B cell (primary cell): ENCODE measurements at regions not wholly inside any gene's neighbourhood (a gene's known extent, or its start where the extent isn't known, plus 50 kb on each side); places are given as distances from the start of the nearest gene placed in this dataset.

ENCODE experiments used
- ATAC-seq: fragments of 200-7000 bp; cut with Tn5 transposase; one replicate; pipeline ENCODE4 v1.10.0; 2021; ENCODE audit warnings: low read depth, mild to moderate bottlenecking, moderate number of reproducible peaks, moderate library complexity
- CTCF ChIA-PET: fragments of 350-600 bp; sonication (Branson Sonifier 250); formaldehyde crosslinking; loops from one replicate; lab custom pipeline; 2021; ENCODE audit warnings: antibody characterized with exemption, inconsistent platforms; lab: Charles Lee
- POLR2A ChIA-PET: fragments of 350-600 bp; sonication (Branson Sonifier 250); formaldehyde crosslinking; loops from one replicate; lab custom pipeline; 2021; ENCODE audit warnings: antibody characterized with exemption; lab: Charles Lee
- DNase-seq: peaks from one replicate; pipeline ENCODE4 v3.0.0; 2013
- H2AFZ ChIP-seq: 2 replicates; pipeline ENCODE4 v1.6.1; 2012; ENCODE audit warnings: mild to moderate bottlenecking, low read depth, low read length; ENCODE audit not compliant: insufficient read depth, poor library complexity, severe bottlenecking
- H3K27ac ChIP-seq, 2 donors: 1 replicate in 1 of 2; 2 replicates in 1 of 2; pipeline ENCODE4 v1.5.1; 2012 to 2013; ENCODE audit warnings: low read length in 2 of 2, mild to moderate bottlenecking in 2 of 2, moderate library complexity in 1 of 2
- H3K27me3 ChIP-seq, 4 experiments: fragments of 200-600 bp in 1 of 4; sonication (generic) in 1 of 4; replicated peaks in 1 of 4; 1 replicate in 2 of 4; 2 replicates in 2 of 4; pipeline versions ENCODE4 v1.6.1 to v1.7.0; 2013 to 2016; ENCODE audit warnings: low read length in 3 of 4, mild to moderate bottlenecking in 2 of 4, mixed read lengths in 1 of 4, moderate library complexity in 1 of 4; ENCODE audit not compliant: insufficient read depth in 4 of 4, control insufficient read depth in 3 of 4; ENCODE audit errors: control extremely low read depth in 1 of 4
- H3K36me3 ChIP-seq, 2 experiments: replicated peaks in 1 of 2; 1 replicate in 1 of 2; 2 replicates in 1 of 2; pipeline versions ENCODE4 v1.6.1 to v1.7.1; 2013; ENCODE audit warnings: low read length in 1 of 2; ENCODE audit not compliant: insufficient read depth in 2 of 2, control insufficient read depth in 1 of 2; ENCODE audit errors: control extremely low read depth in 1 of 2, extremely low read depth in 1 of 2
- H3K4me1 ChIP-seq, 2 donors: fragments of 200-600 bp in 1 of 2; sonication (generic) in 1 of 2; 1 replicate in 1 of 2; 2 replicates in 1 of 2; pipeline versions ENCODE4 v1.5.1 to v1.6.1; 2013 to 2017; ENCODE audit warnings: low read length in 2 of 2; ENCODE audit not compliant: control insufficient read depth in 2 of 2, insufficient read depth in 2 of 2
- H3K4me2 ChIP-seq: replicated peaks from 2 replicates; pipeline ENCODE3; 2012; ENCODE audit warnings: mild to moderate bottlenecking, low read depth, low read length; ENCODE audit not compliant: poor library complexity, severe bottlenecking
- H3K4me3 ChIP-seq, 5 experiments: fragments of 200-600 bp in 1 of 5; sonication (generic) in 1 of 5; 1 replicate in 3 of 5; 2 replicates in 2 of 5; pipeline versions ENCODE4 v1.5.1 to v1.7.0; 2011 to 2016; ENCODE audit warnings: low read length in 4 of 5, mild to moderate bottlenecking in 4 of 5, low read depth in 2 of 5, control low read depth in 1 of 5, moderate library complexity in 1 of 5; ENCODE audit not compliant: insufficient read depth in 1 of 5; ENCODE audit errors: control extremely low read depth in 1 of 5, extremely low read depth in 1 of 5
- H3K79me2 ChIP-seq: fragments of 200-600 bp; sonication (generic); one replicate; pipeline ENCODE4 v1.6.0; 2016; ENCODE audit warnings: low read length; ENCODE audit not compliant: control insufficient read depth, insufficient read depth
- H3K9ac ChIP-seq: fragments of 200-600 bp; sonication (generic); 2 replicates; pipeline ENCODE4 v1.6.1; 2017; ENCODE audit warnings: mild to moderate bottlenecking, low read length, moderate library complexity
- H3K9me3 ChIP-seq, 3 donors: one replicate each; pipeline versions ENCODE4 v1.6.1 to v1.7.1; 2013; ENCODE audit warnings: low read length in 2 of 3; ENCODE audit not compliant: control insufficient read depth in 2 of 3, insufficient read depth in 1 of 3; ENCODE audit errors: control extremely low read depth in 1 of 3
- H4K20me1 ChIP-seq: 2 replicates; pipeline ENCODE4 v1.6.0; 2012; ENCODE audit warnings: mild to moderate bottlenecking, low read length; ENCODE audit not compliant: insufficient read depth, control insufficient read depth, poor library complexity, severe bottlenecking
- H3K27ac Mint-ChIP-seq: one replicate; pipeline ENCODE4 v1.8.0; 2021; ENCODE audit warnings: mixed read lengths
- H3K27me3 Mint-ChIP-seq: one replicate; pipeline ENCODE4 v1.8.0; 2021; ENCODE audit warnings: mixed read lengths
- H3K4me1 Mint-ChIP-seq: one replicate; pipeline ENCODE4 v1.8.0; 2021; ENCODE audit warnings: mixed read lengths
- H3K4me3 Mint-ChIP-seq: one replicate; pipeline ENCODE4 v1.8.0; 2021; ENCODE audit warnings: mixed read lengths
- H3K9me3 Mint-ChIP-seq: one replicate; pipeline ENCODE4 v1.8.0; 2022; ENCODE audit warnings: mixed read lengths; ENCODE audit not compliant: insufficient read depth
- CTCF ChIP-seq: fragments of 200-600 bp; IDR thresholded peaks from one replicate; pipeline ENCODE4 v1.8.0; 2022; ENCODE audit warnings: antibody characterized with exemption, mild to moderate bottlenecking
- EZH2 ChIP-seq: IDR thresholded peaks from 2 replicates; pipeline ENCODE4 v1.6.1; 2012; ENCODE audit warnings: borderline replicate concordance, low read depth, mild to moderate bottlenecking, moderate library complexity, low read length; ENCODE audit not compliant: insufficient read depth, poor library complexity, severe bottlenecking
- WGBS: methylation state at CpG from one replicate; pipeline ENCODE4 v1.1.5; 2013; ENCODE audit warnings: missing lambda C conversion rate; ENCODE audit not compliant: insufficient coverage; 5-methylcytosine and 5-hydroxymethylcytosine counted together
- intact Hi-C: fragments of 100-400 bp; cut with micrococcal nuclease; formaldehyde crosslinking; loops from one replicate; pipeline ENCODE4 v1.10.0; 2022

GRCh38 chr21:39124681-39125251 is 58.5 kb downstream of the PSMG1 start:
- Mint-ChIP-seq H3K4me1 (no peaks in the 10 kb centered on the region), H3K27ac (no peak overlapping the region), H3K9me3 (peaks cover 6% of the 10 kb centered on the region), H3K4me3 (no peak overlapping the region), H3K27me3 (no peaks in the 10 kb centered on the region)
- no peak overlapping the region for H2AFZ ChIP-seq
- H3K9me3 ChIP-seq: peaks cover 0 to 13% (median 0%) of the 10 kb centered on the region in 3 donors
- H4K20me1 ChIP-seq: no peaks in the 10 kb centered on the region
- no peak overlapping the region for H3K4me2 ChIP-seq
- H3K9ac ChIP-seq: no peak overlapping the region
- no CpG with 5 or more reads among the region's 7 CpGs for WGBS
- ATAC-seq (no peak), DNase-seq (no peak)
- ChIA-PET POLR2A (no interaction called here), CTCF (interaction anchor here (0.7 to 1.1 kb wide), 2 partner anchors 53 to 392 kb away, joined by 3 read pairs; no protein-coding TSS in a partner anchor)
- TF ChIP-seq CTCF (no peak), EZH2 (no peak)
- no peak overlapping the region for H3K27ac ChIP-seq
- H3K4me3 ChIP-seq: no peak overlapping the region
- H3K36me3 ChIP-seq: no peaks in the 10 kb centered on the region
- no peaks in the 10 kb centered on the region for H3K4me1 ChIP-seq
- intact Hi-C loops: no loop called here
- H3K79me2 ChIP-seq: no peaks in the 10 kb centered on the region
- H3K27me3 ChIP-seq: no peaks in the 10 kb centered on the region

- Histone ChIP-seq H3K9ac (no peak overlapping the region), H3K36me3 (no peaks in the 10 kb centered on the region), H3K27ac (no peak overlapping the region), H3K9me3 (peaks cover 0 to 13% (median 0%) of the 10 kb centered on the region in 3 donors), H3K4me2 (no peak overlapping the region), H2AFZ (no peak overlapping the region), H3K79me2 (no peaks in the 10 kb centered on the region), H3K4me1 (no peaks in the 10 kb centered on the region), H3K27me3 (no peaks in the 10 kb centered on the region), H4K20me1 (no peaks in the 10 kb centered on the region), H3K4me3 (no peak overlapping the region)
- H3K27me3 Mint-ChIP-seq: peaks cover 5% of the 10 kb centered on the region
- CTCF ChIA-PET: interaction anchor here (0.6 kb wide), 2 partner anchors 387 to 704 kb away, joined by 3 to 4 read pairs; no protein-coding TSS in a partner anchor
- H3K4me1 Mint-ChIP-seq: no peaks in the 10 kb centered on the region
- ATAC-seq: no peak
- intact Hi-C loops: no loop called here
- POLR2A ChIA-PET: no interaction called here
- no peak for DNase-seq
- H3K4me3 Mint-ChIP-seq: no peak overlapping the region
- peaks cover 6% of the 10 kb centered on the region for H3K9me3 Mint-ChIP-seq
- no peak for TF ChIP-seq EZH2
- no peak for TF ChIP-seq CTCF
- H3K27ac Mint-ChIP-seq: no peak overlapping the region
Measured at GRCh38 chr21:39123375-39123774, 59.9 kb downstream of the PSMG1 start.
